ENCODE measurements at regions not wholly inside any gene's neighbourhood (a gene's known extent, or its start where the extent isn't known, plus 50 kb on each side); places are given as distances from the start of the nearest gene placed in this dataset.

- DNase-seq: no peak
- no peak overlapping the region for H3K4me3 ChIP-seq
- no peaks in the 10 kb centered on the region for H3K27me3 ChIP-seq
- 94 to 97% (median 95%) methylated on average over 1 of the region's 1 CpG for WGBS, 3 donors
- intact Hi-C loops (cut with DNase I): no loop called here
- no peaks in the 10 kb centered on the region for H3K36me3 ChIP-seq
- TF ChIP-seq EP300 (IDR thresholded peaks at IDR 0.05) (no peak), CTCF (IDR thresholded peaks at IDR 0.05) (no peak), POLR2A (IDR thresholded peaks at IDR 0.05) (no peak)
- no peaks in the 10 kb centered on the region for H3K9me3 ChIP-seq
- H3K27ac ChIP-seq: no peak overlapping the region
- H3K4me1 ChIP-seq (ENCODE audit: insufficient read depth): no peaks in the 10 kb centered on the region
Observed at GRCh38 chr7:84452618-84453017, 258.0 kb upstream of the SEMA3A start.

GRCh38 chr7:84450772-84451171 is 256.2 kb upstream of the SEMA3A start:
- intact Hi-C loops (cut with DNase I): no loop called here
- TF ChIP-seq EP300 (IDR thresholded peaks at IDR 0.05): no peak
- TF ChIP-seq POLR2A (IDR thresholded peaks at IDR 0.05): no peak
- TF ChIP-seq CTCF (IDR thresholded peaks at IDR 0.05): no peak

GRCh38 chr7:84447636-84448293 is 253.2 kb upstream of the SEMA3A start:
- H3K36me3 ChIP-seq: no peaks in the 10 kb centered on the region
- intact Hi-C loops (cut with DNase I): no loop called here
- H3K27me3 ChIP-seq: no peaks in the 10 kb centered on the region
- no peaks in the 10 kb centered on the region for H3K4me1 ChIP-seq (ENCODE audit: insufficient read depth)
- H3K27ac ChIP-seq: no peak overlapping the region
- H3K9me3 ChIP-seq: no peaks in the 10 kb centered on the region
- whole genome bisulfite sequencing, 3 donors: 91 to 96% (median 95%) methylated on average over 17 of the region's 17 CpGs
- no peak for TF ChIP-seq CTCF (IDR thresholded peaks at IDR 0.05)
- no peak for TF ChIP-seq EP300 (IDR thresholded peaks at IDR 0.05)
- no peak for TF ChIP-seq POLR2A (IDR thresholded peaks at IDR 0.05)
- H3K4me3 ChIP-seq: no peak overlapping the region
- DNase-seq: no peak

More at GRCh38 chr7:84450772-84451171, 256.2 kb upstream of the SEMA3A start:
- Histone ChIP-seq H3K36me3 (no peaks in the 10 kb centered on the region), H3K27ac (no peak overlapping the region), H3K4me3 (no peak overlapping the region), H3K27me3 (no peaks in the 10 kb centered on the region), H3K9me3 (no peaks in the 10 kb centered on the region), H3K4me1 (ENCODE audit: insufficient read depth) (no peaks in the 10 kb centered on the region)
- no peak for DNase-seq

GRCh38 chr7:84446991-84447480 is 252.4 kb upstream of the SEMA3A start:
- H3K4me1 ChIP-seq (ENCODE audit: insufficient read depth): no peaks in the 10 kb centered on the region
- H3K27me3 ChIP-seq: no peaks in the 10 kb centered on the region
- H3K27ac ChIP-seq: no peak overlapping the region
- no peaks in the 10 kb centered on the region for H3K9me3 ChIP-seq
- 91 to 98% (median 95%) methylated on average over 11 to 14 of the region's 14 CpGs for WGBS, 3 donors
- no peak for DNase-seq
- TF ChIP-seq CTCF (IDR thresholded peaks at IDR 0.05): no peak
- no peak for TF ChIP-seq EP300 (IDR thresholded peaks at IDR 0.05)
- TF ChIP-seq POLR2A (IDR thresholded peaks at IDR 0.05): no peak
- H3K36me3 ChIP-seq: no peaks in the 10 kb centered on the region
- H3K4me3 ChIP-seq: no peak overlapping the region
- intact Hi-C loops (cut with DNase I): no loop called here

Measured in ovary (tissue), 7 donors.